Suprapubic skin (tissue), 4 donors: ENCODE measurements at regions not wholly inside any gene's neighbourhood (a gene's known extent, or its start where the extent isn't known, plus 50 kb on each side); places are given as distances from the start of the nearest gene placed in this dataset.

Source experiments
- DNase-seq, 2 donors: peaks; one replicate each; pipeline ENCODE4 v3.0.0-alpha.2; 2019; ENCODE audit warnings: low spot score in 2 of 2
- H3K27ac ChIP-seq: fragments of 200-600 bp; sonication (generic); one replicate; pipeline ENCODE4 v1.5.1; 2019
- H3K27me3 ChIP-seq: fragments of 200-600 bp; sonication (generic); one replicate; pipeline ENCODE4 v1.5.1; 2019
- H3K36me3 ChIP-seq: fragments of 200-600 bp; sonication (generic); one replicate; pipeline ENCODE4 v1.5.1; 2019
- H3K4me1 ChIP-seq: fragments of 200-600 bp; sonication (generic); one replicate; pipeline ENCODE4 v1.5.1; 2019
- H3K4me3 ChIP-seq: fragments of 200-600 bp; sonication (generic); one replicate; pipeline ENCODE4 v1.5.1; 2019; ENCODE audit warnings: mild to moderate bottlenecking
- H3K9me3 ChIP-seq: fragments of 200-600 bp; sonication (generic); one replicate; pipeline ENCODE4 v1.5.1; 2019
- CTCF ChIP-seq, 2 donors: fragments of 200-600 bp in 1 of 2; fragments of 450-650 bp in 1 of 2; sonication (generic) in 1 of 2; IDR thresholded peaks; one replicate each; pipeline ENCODE4 v1.5.1; 2016 to 2019; ENCODE audit warnings: antibody characterized with exemption in 2 of 2, mild to moderate bottlenecking in 1 of 2, moderate library complexity in 1 of 2
- EP300 ChIP-seq: sonication (generic); formaldehyde crosslinking; IDR thresholded peaks from one replicate; pipeline ENCODE4 v1.6.1; 2017; ENCODE audit warnings: antibody characterized with exemption
- POLR2A ChIP-seq, 2 donors: fragments of 450-650 bp; IDR thresholded peaks; one replicate each; pipeline ENCODE4 v1.6.1; 2017; ENCODE audit warnings: antibody characterized with exemption in 2 of 2, mild to moderate bottlenecking in 2 of 2, moderate library complexity in 2 of 2
- POLR2AphosphoS5 ChIP-seq, 3 donors: sonication (generic); formaldehyde crosslinking; IDR thresholded peaks; one replicate each; pipeline ENCODE4 v1.6.1; 2017; ENCODE audit warnings: antibody characterized with exemption in 3 of 3
- WGBS: methylation state at CpG from one replicate; pipeline ENCODE4 v1.1.5; 2018; 5-methylcytosine and 5-hydroxymethylcytosine counted together

- Histone ChIP-seq H3K4me1 (peaks cover 11% of the 10 kb centered on the region), H3K27me3 (peaks cover 11% of the 10 kb centered on the region), H3K9me3 (no peaks in the 10 kb centered on the region), H3K4me3 (no peak overlapping the region), H3K36me3 (no peaks in the 10 kb centered on the region), H3K27ac (no peak overlapping the region)
- DNase-seq = no peak
- WGBS = 79% methylated on average over 7 of the region's 14 CpGs
- no peak for TF ChIP-seq POLR2A (IDR thresholded peaks at IDR 0.05)
- TF ChIP-seq CTCF (IDR thresholded peaks at IDR 0.05) = no peak
- no peak for TF ChIP-seq POLR2AphosphoS5 (IDR thresholded peaks at IDR 0.05)
- TF ChIP-seq EP300 = no peak
Measured at GRCh38 chr1:25034736-25035522, 104.9 kb upstream of the RUNX3 start.

DNA sequence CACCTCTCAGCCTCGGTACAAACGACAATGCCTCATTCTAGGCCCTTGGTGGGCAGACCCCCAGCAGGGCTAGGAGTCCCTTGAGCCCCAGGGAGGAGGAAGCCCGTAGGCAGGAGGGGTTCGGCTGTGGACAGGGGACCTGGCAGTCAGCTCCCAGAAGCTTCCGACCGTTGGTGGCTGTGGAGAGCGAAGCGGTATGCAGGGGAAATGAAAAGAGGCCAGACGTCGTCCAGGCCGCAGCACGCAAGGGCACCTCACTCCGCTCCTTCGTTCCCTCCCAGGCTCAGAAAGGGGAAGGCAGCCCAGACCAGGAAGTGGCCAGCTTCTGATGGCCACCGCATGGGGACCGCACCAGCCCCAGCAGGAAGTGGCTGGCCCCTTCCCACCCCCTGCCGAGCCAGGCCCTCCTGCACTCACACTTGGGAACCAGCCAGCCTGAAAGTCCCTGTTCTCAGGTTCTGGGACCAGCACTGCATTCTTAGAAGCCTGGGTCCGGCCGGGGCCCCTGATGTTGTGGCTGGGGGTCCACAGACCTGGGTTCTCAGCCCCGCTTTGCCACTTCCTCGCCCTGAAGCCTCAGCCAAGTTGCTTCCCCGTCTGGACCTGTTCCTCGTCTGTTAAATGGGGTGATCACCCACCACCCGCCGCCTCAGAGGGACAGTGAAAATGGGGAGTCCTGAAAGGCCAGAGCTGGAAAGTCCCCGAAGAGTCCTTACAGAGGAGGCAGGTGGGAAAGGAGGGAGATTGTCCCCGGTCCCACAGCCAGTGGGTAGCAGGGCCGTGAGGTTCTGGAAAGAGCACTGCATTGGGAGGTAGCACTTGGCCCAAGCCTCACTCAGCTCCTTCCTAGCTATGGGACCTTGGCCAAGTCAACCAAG is 104.0 kb upstream of the RUNX3 start:
- peaks cover 13% of the 10 kb centered on the region for H3K4me1 ChIP-seq
- H3K36me3 ChIP-seq = no peaks in the 10 kb centered on the region
- TF ChIP-seq EP300 (no peak), POLR2AphosphoS5 (IDR thresholded peaks at IDR 0.05) (no peak), CTCF (IDR thresholded peaks at IDR 0.05) (no peak), POLR2A (IDR thresholded peaks at IDR 0.05) (no peak)
- H3K9me3 ChIP-seq = no peaks in the 10 kb centered on the region
- 84% methylated on average over 25 of the region's 28 CpGs for WGBS
- DNase-seq = no peak
- H3K27me3 ChIP-seq = peaks cover 11% of the 10 kb centered on the region
- no peak overlapping the region for H3K4me3 ChIP-seq
- H3K27ac ChIP-seq = no peak overlapping the region

DNA sequence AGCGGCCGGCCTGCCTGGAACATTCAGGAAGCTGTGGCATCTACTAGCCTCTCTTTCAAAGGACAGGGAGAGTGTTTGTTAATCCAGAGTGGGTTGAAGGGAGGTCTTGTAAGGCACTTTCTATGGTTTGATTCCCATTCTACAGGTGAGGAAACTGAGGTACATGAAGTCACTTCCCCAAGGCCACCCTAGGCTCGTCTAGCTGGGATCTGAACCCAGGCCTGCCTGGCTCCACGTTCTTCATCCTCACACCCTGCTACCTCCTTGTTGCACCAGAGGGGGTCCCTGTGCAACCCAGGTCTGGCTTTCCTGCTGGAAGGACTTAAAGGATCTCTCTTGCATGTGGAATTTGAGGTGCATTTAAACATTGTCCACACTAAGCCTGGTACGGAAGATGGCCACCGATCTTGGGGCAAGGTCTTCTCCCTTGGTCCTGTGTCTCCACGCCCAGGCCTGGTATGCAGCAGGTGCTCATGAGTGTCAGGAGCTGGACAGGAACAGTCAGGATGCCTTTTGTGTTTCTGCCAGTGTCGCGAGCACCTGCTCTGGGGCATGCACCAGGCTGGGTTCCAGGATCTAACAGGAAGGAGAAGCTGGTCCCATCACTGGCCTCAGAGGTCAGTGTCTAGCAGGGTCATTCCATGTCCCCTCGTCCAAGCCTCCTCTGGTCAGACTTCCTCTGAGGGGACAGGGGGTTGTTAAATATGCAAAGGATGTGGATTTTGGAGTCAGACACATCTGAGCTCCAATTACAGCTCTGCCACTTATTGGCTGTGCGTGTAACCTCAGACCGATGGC is 103.2 kb upstream of the RUNX3 start:
- 75% methylated on average over 10 of the region's 12 CpGs for WGBS
- Histone ChIP-seq H3K36me3 (no peaks in the 10 kb centered on the region), H3K27ac (no peak overlapping the region), H3K27me3 (peaks cover 15% of the 10 kb centered on the region), H3K4me1 (peaks cover 15% of the 10 kb centered on the region), H3K4me3 (no peak overlapping the region), H3K9me3 (no peaks in the 10 kb centered on the region)
- no peak for TF ChIP-seq CTCF (IDR thresholded peaks at IDR 0.05)
- no peak for TF ChIP-seq POLR2A (IDR thresholded peaks at IDR 0.05)
- no peak for TF ChIP-seq EP300
- TF ChIP-seq POLR2AphosphoS5 (IDR thresholded peaks at IDR 0.05) = no peak
- DNase-seq = no peak

GRCh38 chr1:25031966-25032667 is 102.0 kb upstream of the RUNX3 start:
- peaks cover 20% of the 10 kb centered on the region for H3K27me3 ChIP-seq
- no peak for DNase-seq
- no peak overlapping the region for H3K4me3 ChIP-seq
- peaks cover 15% of the 10 kb centered on the region for H3K4me1 ChIP-seq
- H3K9me3 ChIP-seq = no peaks in the 10 kb centered on the region
- no peak overlapping the region for H3K27ac ChIP-seq
- H3K36me3 ChIP-seq = no peaks in the 10 kb centered on the region
- no peak for TF ChIP-seq POLR2AphosphoS5 (IDR thresholded peaks at IDR 0.05)
- TF ChIP-seq CTCF (IDR thresholded peaks at IDR 0.05) = no peak
- TF ChIP-seq POLR2A (IDR thresholded peaks at IDR 0.05) = no peak
- TF ChIP-seq EP300 = no peak
- WGBS = 52% methylated on average over 21 of the region's 21 CpGs
